HepG2 (cell line): ENCODE measurements at regions not wholly inside any gene's neighbourhood (a gene's known extent, or its start where the extent isn't known, plus 50 kb on each side); places are given as distances from the start of the nearest gene placed in this dataset.

Experiments used
- ATAC-seq: fragments of 200-7000 bp; cut with Tn5 transposase; 3 replicates; pipeline ENCODE4 v1.9.1; 2020; ENCODE audit warnings: mild to moderate bottlenecking, moderate library complexity
- BruUV-seq: library from RNA; stranded (reverse); fragments of 400-500 nt; replicated peaks from 2 replicates; lab custom pipeline; 2021; lab: Mats Ljungman, UMichigan
- CTCF ChIA-PET: fragments of 300-600 bp; formaldehyde crosslinking; extraction: SDS; loops from one replicate; lab custom pipeline; 2021; ENCODE audit warnings: low total read pairs, inconsistent platforms, low intra/inter-chr PET ratio; lab: Yijun Ruan, JAX
- POLR2A ChIA-PET: fragments of 350-600 bp; sonication (Branson Sonifier 250); formaldehyde crosslinking; loops from one replicate; lab custom pipeline; 2020; ENCODE audit warnings: antibody characterized with exemption, inconsistent platforms; lab: Yijun Ruan, JAX
- DNase-seq: peaks from one replicate; pipeline ENCODE4 v3.0.0-alpha.2; 2015; ENCODE audit warnings: low spot score
- FAIRE-seq: peaks from 3 replicates; lab custom pipeline; 2011; peaks lifted over from hg19 to GRCh38; lab: Jason Lieb, UNC
- H2AFZ ChIP-seq: one replicate; pipeline ENCODE4 v1.6.1; 2011; ENCODE audit warnings: low read length, inconsistent platforms
- H3K27ac ChIP-seq: fragments of 300-600 bp; 3 replicates; pipeline ENCODE4 v1.8.0; 2011; ENCODE audit warnings: mixed run types, mild to moderate bottlenecking, mixed read lengths, low read length, inconsistent platforms; ENCODE audit not compliant: insufficient read depth; ENCODE audit errors: extremely low read length
- H3K27me3 ChIP-seq, 2 experiments: fragments of 200-600 bp in 1 of 2; 2 replicates in 1 of 2; 3 replicates in 1 of 2; pipeline versions ENCODE4 v1.6.0 to v1.8.0; 2011; ENCODE audit warnings: low read length in 2 of 2, mild to moderate bottlenecking in 2 of 2, moderate library complexity in 2 of 2, inconsistent platforms in 1 of 2; ENCODE audit not compliant: insufficient read depth in 2 of 2, control insufficient read depth in 1 of 2
- H3K36me3 ChIP-seq, 2 experiments: fragments of 200-600 bp in 1 of 2; replicated peaks in 1 of 2; 2 replicates in 1 of 2; 3 replicates in 1 of 2; pipeline versions ENCODE4 v1.5.1 to v1.8.0; 2011; ENCODE audit warnings: low read length in 2 of 2, inconsistent platforms in 1 of 2; ENCODE audit not compliant: insufficient read depth in 2 of 2, control insufficient read depth in 1 of 2
- H3K4me1 ChIP-seq: 2 replicates; pipeline ENCODE4 v1.5.1; 2012; ENCODE audit warnings: low read length, inconsistent platforms; ENCODE audit not compliant: insufficient read depth
- H3K4me2 ChIP-seq: 2 replicates; pipeline ENCODE4 v1.6.0; 2011; ENCODE audit warnings: low read depth, low read length, inconsistent platforms
- H3K4me3 ChIP-seq, 3 experiments: fragments of 200-600 bp in 1 of 3; sonication (generic), shearing (Covaris generic) in 1 of 3; replicated peaks in 1 of 3; 2 replicates each; pipeline ENCODE4 v1.5.1; 2011 to 2016; ENCODE audit warnings: low read length in 3 of 3, inconsistent platforms in 2 of 3, low read depth in 2 of 3, mild to moderate bottlenecking in 2 of 3, control low read depth in 1 of 3, mixed read lengths in 1 of 3; ENCODE audit not compliant: insufficient read depth in 1 of 3
- H3K79me2 ChIP-seq: one replicate; pipeline ENCODE4 v1.6.1; 2011; ENCODE audit warnings: low read length, inconsistent platforms; ENCODE audit not compliant: insufficient read depth
- H3K9ac ChIP-seq: 2 replicates; pipeline ENCODE4 v1.6.0; 2011; ENCODE audit warnings: mild to moderate bottlenecking, low read depth, low read length, inconsistent platforms; ENCODE audit not compliant: insufficient read depth
- H3K9me3 ChIP-seq: 2 replicates; pipeline ENCODE4 v1.5.1; 2012; ENCODE audit warnings: mild to moderate bottlenecking, low read length
- H4K20me1 ChIP-seq: 2 replicates; pipeline ENCODE4 v1.6.0; 2011; ENCODE audit warnings: inconsistent platforms, mild to moderate bottlenecking, low read length, moderate library complexity; ENCODE audit not compliant: insufficient read depth
- ARNT2 ChIP-seq: sonication (generic); formaldehyde crosslinking; IDR thresholded peaks from 2 replicates; pipeline ENCODE4 v1.8.0; 2022; ENCODE audit warnings: mild to moderate bottlenecking, low read depth, missing genetic modification reagents, moderate library complexity
- ELF3 ChIP-seq: IDR thresholded peaks from 2 replicates; pipeline ENCODE4 v1.6.1; 2016; ENCODE audit warnings: missing genetic modification reagents, missing compliant biosample characterization
- JDP2 ChIP-seq: sonication (generic); formaldehyde crosslinking; IDR thresholded peaks from 2 replicates; pipeline ENCODE4 v1.8.1; 2022; ENCODE audit warnings: missing genetic modification reagents, borderline replicate concordance
- NR2F2 ChIP-seq: IDR thresholded peaks from 2 replicates; pipeline ENCODE4 v1.6.1; 2012; ENCODE audit warnings: low read depth, inconsistent platforms, borderline replicate concordance
- REXO4 ChIP-seq: sonication (generic); formaldehyde crosslinking; IDR thresholded peaks from 2 replicates; pipeline ENCODE4 v1.8.0; 2022; ENCODE audit warnings: missing genetic modification reagents, mild to moderate bottlenecking, borderline replicate concordance
- RXRA ChIP-seq: sonication (generic); formaldehyde crosslinking; IDR thresholded peaks from 2 replicates; pipeline ENCODE4 v1.5.1; 2020; ENCODE audit warnings: missing genetic modification reagents
- SP4 ChIP-seq: sonication (generic); formaldehyde crosslinking; IDR thresholded peaks from 2 replicates; pipeline ENCODE4 v1.8.1; 2023; ENCODE audit warnings: mild to moderate bottlenecking, missing genetic modification reagents
- ZBTB1 ChIP-seq: sonication (generic); formaldehyde crosslinking; IDR thresholded peaks from 2 replicates; pipeline ENCODE4 v1.4.0; 2020; ENCODE audit warnings: missing genetic modification reagents, borderline replicate concordance
- ZNF24 ChIP-seq: fragments of 450-650 bp; IDR thresholded peaks from 2 replicates; pipeline ENCODE4 v1.6.1; 2017; ENCODE audit warnings: antibody characterized with exemption, mild to moderate bottlenecking
- ZNF883 ChIP-seq: sonication (generic); formaldehyde crosslinking; IDR thresholded peaks from 2 replicates; pipeline ENCODE4 v1.5.1; 2020; ENCODE audit warnings: mild to moderate bottlenecking, missing genetic modification reagents; ENCODE audit errors: not compliant biosample characterization
- WGBS: methylation state at CpG from one replicate; pipeline ENCODE4 v1.1.6; 2017; ENCODE audit warnings: low lambda C conversion rate; 5-methylcytosine and 5-hydroxymethylcytosine counted together
- in situ Hi-C: cut with HindIII; loops from 2 replicates; pipeline ENCODE4 v1.10.0; 2017; ENCODE audit warnings: low pct_unique_long_range_greater_than_20kb; ENCODE audit not compliant: extremely low pct_ligation_motif_present
- intact Hi-C: fragments of 100-400 bp; cut with micrococcal nuclease; formaldehyde crosslinking; loops from one replicate; pipeline ENCODE4 v1.10.0; 2022; ENCODE audit not compliant: unreplicated experiment
- TF ChIP-seq, protein P1 (sequence below): sonication (generic); formaldehyde crosslinking; IDR thresholded peaks from 2 replicates; pipeline ENCODE4 v1.5.1; 2020; ENCODE audit warnings: missing genetic modification reagents, mild to moderate bottlenecking, borderline replicate concordance
- TF ChIP-seq, protein P2 (sequence below): sonication (generic); formaldehyde crosslinking; IDR thresholded peaks from 2 replicates; pipeline ENCODE4 v1.5.1; 2020; ENCODE audit warnings: missing genetic modification reagents, mild to moderate bottlenecking, borderline replicate concordance

DNA sequence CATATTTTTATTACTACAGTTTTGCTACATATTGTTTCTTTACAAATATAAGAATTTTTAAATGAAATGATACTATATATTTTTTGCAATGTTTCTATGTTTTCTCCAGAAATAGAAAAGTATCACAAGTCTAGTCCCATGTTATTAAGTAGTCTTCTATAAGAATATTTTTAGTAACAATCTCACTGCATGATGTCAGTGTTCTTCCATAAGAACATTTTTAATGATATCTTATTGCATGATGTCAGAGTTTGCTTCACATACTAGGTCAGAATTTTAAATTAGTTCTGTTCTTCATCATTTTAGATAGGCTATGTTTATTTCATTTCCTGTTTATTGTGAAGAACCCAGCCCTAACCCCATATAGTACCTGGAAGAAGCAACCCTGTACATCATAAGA is 265.3 kb upstream of the IL12A start:
- no TSS peak for BruUV-seq
- Histone ChIP-seq H3K4me3 (no peak overlapping the region), H3K9me3 (no peaks in the 10 kb centered on the region), H3K9ac (no peak overlapping the region), H3K36me3 (no peaks in the 10 kb centered on the region), H3K4me2 (no peak overlapping the region), H4K20me1 (no peaks in the 10 kb centered on the region), H2AFZ (no peak overlapping the region), H3K27me3 (no peaks in the 10 kb centered on the region), H3K4me1 (no peaks in the 10 kb centered on the region), H3K27ac (no peak overlapping the region), H3K79me2 (no peaks in the 10 kb centered on the region)
- no peak for FAIRE-seq
- intact Hi-C loops = no loop called here
- POLR2A ChIA-PET = no interaction called here
- CTCF ChIA-PET = no interaction called here
- DNase-seq = no peak
- in situ Hi-C loops = no loop called here
- no peak for TF ChIP-seq RXRA (CRISPR knock-in tag)
- no peak for TF ChIP-seq REXO4 (CRISPR knock-in tag)
- no peak for TF ChIP-seq SP4
- TF ChIP-seq NR2F2 = no peak
- no peak for TF ChIP-seq ARNT2 (CRISPR knock-in tag)
- TF ChIP-seq JDP2 (CRISPR knock-in tag) = no peak
- TF ChIP-seq, protein P1, sequence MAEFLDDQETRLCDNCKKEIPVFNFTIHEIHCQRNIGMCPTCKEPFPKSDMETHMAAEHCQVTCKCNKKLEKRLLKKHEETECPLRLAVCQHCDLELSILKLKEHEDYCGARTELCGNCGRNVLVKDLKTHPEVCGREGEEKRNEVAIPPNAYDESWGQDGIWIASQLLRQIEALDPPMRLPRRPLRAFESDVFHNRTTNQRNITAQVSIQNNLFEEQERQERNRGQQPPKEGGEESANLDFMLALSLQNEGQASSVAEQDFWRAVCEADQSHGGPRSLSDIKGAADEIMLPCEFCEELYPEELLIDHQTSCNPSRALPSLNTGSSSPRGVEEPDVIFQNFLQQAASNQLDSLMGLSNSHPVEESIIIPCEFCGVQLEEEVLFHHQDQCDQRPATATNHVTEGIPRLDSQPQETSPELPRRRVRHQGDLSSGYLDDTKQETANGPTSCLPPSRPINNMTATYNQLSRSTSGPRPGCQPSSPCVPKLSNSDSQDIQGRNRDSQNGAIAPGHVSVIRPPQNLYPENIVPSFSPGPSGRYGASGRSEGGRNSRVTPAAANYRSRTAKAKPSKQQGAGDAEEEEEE (CRISPR knock-in tag) = no peak
- TF ChIP-seq, all 625 proteins: peak for 0
- no peak for ATAC-seq

DNA sequence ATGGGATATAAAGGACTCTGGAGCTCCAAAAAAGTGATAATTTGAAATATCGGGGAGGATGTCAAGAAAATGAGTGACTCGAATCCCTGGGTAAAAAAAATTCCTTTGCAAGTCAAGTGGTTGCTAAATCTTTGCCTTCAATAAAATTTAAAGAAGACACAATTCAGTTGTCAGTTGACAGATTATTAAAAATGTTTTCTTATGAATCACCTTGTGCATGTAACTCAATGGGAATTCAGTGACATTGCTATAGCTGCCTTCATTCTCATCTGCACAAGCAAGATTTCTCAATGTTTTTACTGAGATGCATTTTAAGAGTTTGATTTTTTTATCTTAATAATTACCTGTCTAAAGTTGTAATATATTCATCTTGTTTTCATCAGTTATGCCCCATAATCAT is 264.0 kb upstream of the IL12A start:
- ChIA-PET CTCF (no interaction called here), POLR2A (no interaction called here)
- no peaks in the 10 kb centered on the region for H3K36me3 ChIP-seq
- H3K79me2 ChIP-seq = no peaks in the 10 kb centered on the region
- H3K9ac ChIP-seq = no peak overlapping the region
- H2AFZ ChIP-seq = no peak overlapping the region
- H3K9me3 ChIP-seq = no peaks in the 10 kb centered on the region
- intact Hi-C loops = no loop called here
- WGBS = 0% methylated on average over 2 of the region's 2 CpGs
- TF ChIP-seq ZNF883 (CRISPR knock-in tag) (no peak), ZNF24 (no peak), ELF3 (CRISPR knock-in tag) (no peak), ZBTB1 (CRISPR knock-in tag) (no peak)
- TF ChIP-seq, protein P2, sequence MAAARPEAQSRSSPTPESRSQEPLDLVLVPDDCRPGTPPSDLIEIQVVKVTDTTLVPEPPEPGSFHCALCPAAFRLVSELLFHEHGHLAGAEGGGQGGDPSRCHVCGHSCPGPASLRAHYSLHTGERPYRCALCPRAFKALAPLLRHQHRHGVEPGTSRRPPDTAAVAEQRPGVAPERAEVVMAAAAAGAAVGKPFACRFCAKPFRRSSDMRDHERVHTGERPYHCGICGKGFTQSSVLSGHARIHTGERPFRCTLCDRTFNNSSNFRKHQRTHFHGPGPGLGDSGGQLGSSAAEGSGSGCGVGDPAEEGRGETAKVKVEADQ = no peak
- H3K4me3 ChIP-seq = no peak overlapping the region
- no peak for DNase-seq
- H3K27ac ChIP-seq = no peak overlapping the region
- no peak for ATAC-seq
- no TSS peak for BruUV-seq
- H3K4me1 ChIP-seq = no peaks in the 10 kb centered on the region
- in situ Hi-C loops = no loop called here
- no peak overlapping the region for H3K4me2 ChIP-seq
- no peak for FAIRE-seq
- no peaks in the 10 kb centered on the region for H3K27me3 ChIP-seq
- no peaks in the 10 kb centered on the region for H4K20me1 ChIP-seq
